T1000 (cell line): ENCODE measurements at regions not wholly inside any gene's neighbourhood (a gene's known extent, or its start where the extent isn't known, plus 50 kb on each side); places are given as distances from the start of the nearest gene placed in this dataset.

ENCODE experiments used
- DNase-seq: peaks from one replicate; lab custom pipeline; 2025; ENCODE audit warnings: mixed read lengths; lab: John Stamatoyannopoulos, UW

- DNase-seq = no peak
Observed at GRCh38 chr2:22734373-22735045, 650.5 kb upstream of the KLHL29 start.

- DNase-seq = no peak
Observed at GRCh38 chr2:22737144-22737543, 647.8 kb upstream of the KLHL29 start.

GRCh38 chr2:22741216-22741615 lies 643.8 kb upstream of the KLHL29 start:
- no peak for DNase-seq

- DNase-seq = no peak
Observed at GRCh38 chr2:22748909-22749308, 636.1 kb upstream of the KLHL29 start.

GRCh38 chr2:22753476-22753875 lies 631.5 kb upstream of the KLHL29 start:
- DNase-seq = no peak

GRCh38 chr2:22756276-22757043 lies 628.5 kb upstream of the KLHL29 start:
- no peak for DNase-seq

- no peak for DNase-seq
Observed at GRCh38 chr2:22769497-22769896, 615.5 kb upstream of the KLHL29 start.

GRCh38 chr2:22784566-22784965 lies 600.4 kb upstream of the KLHL29 start:
- DNase-seq = no peak

GRCh38 chr2:22786817-22787216 lies 598.2 kb upstream of the KLHL29 start:
- DNase-seq = no peak

- DNase-seq = no peak
Observed at GRCh38 chr2:22787745-22788144, 597.2 kb upstream of the KLHL29 start.

- no peak for DNase-seq
Observed at GRCh38 chr2:22788749-22789327, 596.1 kb upstream of the KLHL29 start.

GRCh38 chr2:22795287-22795866 lies 589.6 kb upstream of the KLHL29 start:
- no peak for DNase-seq

- DNase-seq = no peak
Observed at GRCh38 chr2:22798386-22798785, 586.6 kb upstream of the KLHL29 start.

- no peak for DNase-seq
Observed at GRCh38 chr2:22800412-22800811, 584.6 kb upstream of the KLHL29 start.

- no peak for DNase-seq
Observed at GRCh38 chr2:22801071-22801470, 583.9 kb upstream of the KLHL29 start.

- DNase-seq = no peak
Observed at GRCh38 chr2:22801970-22802369, 583.0 kb upstream of the KLHL29 start.

- no peak for DNase-seq
Observed at GRCh38 chr2:22807872-22808271, 577.1 kb upstream of the KLHL29 start.

- no peak for DNase-seq
Observed at GRCh38 chr2:22810602-22811001, 574.4 kb upstream of the KLHL29 start.

GRCh38 chr2:22812065-22812680 lies 572.8 kb upstream of the KLHL29 start:
- no peak for DNase-seq

GRCh38 chr2:22817197-22817596 lies 567.8 kb upstream of the KLHL29 start:
- DNase-seq = no peak

- no peak for DNase-seq
Observed at GRCh38 chr2:22821458-22821857, 563.5 kb upstream of the KLHL29 start.

GRCh38 chr2:22822835-22823234 lies 562.1 kb upstream of the KLHL29 start:
- no peak for DNase-seq
